ENCODE measurements at regions not wholly inside any gene's neighbourhood (a gene's known extent, or its start where the extent isn't known, plus 50 kb on each side); places are given as distances from the start of the nearest gene placed in this dataset.

DNA sequence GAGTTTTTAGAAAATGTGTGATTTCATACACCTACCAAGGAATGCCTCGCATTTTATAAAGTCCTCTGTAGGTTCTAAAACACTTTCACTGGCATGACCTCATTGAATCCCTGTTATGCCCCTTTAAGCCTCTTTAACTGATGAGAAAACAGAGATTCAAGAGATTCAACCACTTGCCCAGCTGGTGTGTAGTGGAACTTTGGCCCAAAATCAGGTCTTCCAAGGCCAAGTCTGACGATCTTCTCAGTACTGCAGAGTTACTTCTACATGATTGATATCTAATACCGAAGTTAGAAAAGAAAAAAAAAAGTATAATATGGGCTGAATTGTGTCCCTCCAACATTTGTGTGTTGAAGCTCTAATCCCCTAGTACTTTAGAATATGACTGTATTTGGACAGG lies 202.0 kb downstream of the WDR11 start:
- Mint-ChIP-seq H3K27me3 (ENCODE audit: low read depth in 3 of 3) (no peaks in the 10 kb centered on the region), H3K4me3 (no peak overlapping the region), H3K4me1 (no peaks in the 10 kb centered on the region)

DNA sequence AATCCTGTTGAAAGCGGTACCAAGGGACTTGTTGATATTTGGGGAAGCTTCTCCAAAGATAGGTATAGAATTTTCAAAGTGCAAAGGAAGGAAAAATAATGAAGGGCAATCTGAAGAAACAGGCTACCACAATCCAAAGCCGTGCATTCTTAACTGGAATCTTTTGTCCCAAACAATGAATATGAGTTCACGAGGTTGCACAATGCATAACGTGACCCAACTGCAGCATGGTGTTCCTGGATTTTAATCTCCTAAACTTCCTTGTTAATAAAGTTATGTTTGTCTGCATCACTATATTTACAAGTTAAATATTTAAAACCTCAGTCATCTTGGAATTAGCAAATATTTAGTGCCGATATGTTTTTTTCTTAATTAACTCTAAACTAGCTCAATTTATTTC lies 203.7 kb downstream of the WDR11 start:
- Mint-ChIP-seq H3K4me3 (no peak overlapping the region), H3K27ac (no peak overlapping the region), H3K27me3 (ENCODE audit: low read depth in 3 of 3) (no peaks in the 10 kb centered on the region), H3K36me3 (no peaks in the 10 kb centered on the region), H3K9me3 (no peaks in the 10 kb centered on the region), H3K4me1 (no peaks in the 10 kb centered on the region)
- DNase-seq, result no peak

More for the DNA sequence above, 202.0 kb downstream of the WDR11 start:
- Mint-ChIP-seq H3K27ac (no peak overlapping the region), H3K9me3 (no peaks in the 10 kb centered on the region), H3K36me3 (no peaks in the 10 kb centered on the region)
- DNase-seq, result no peak

DNA sequence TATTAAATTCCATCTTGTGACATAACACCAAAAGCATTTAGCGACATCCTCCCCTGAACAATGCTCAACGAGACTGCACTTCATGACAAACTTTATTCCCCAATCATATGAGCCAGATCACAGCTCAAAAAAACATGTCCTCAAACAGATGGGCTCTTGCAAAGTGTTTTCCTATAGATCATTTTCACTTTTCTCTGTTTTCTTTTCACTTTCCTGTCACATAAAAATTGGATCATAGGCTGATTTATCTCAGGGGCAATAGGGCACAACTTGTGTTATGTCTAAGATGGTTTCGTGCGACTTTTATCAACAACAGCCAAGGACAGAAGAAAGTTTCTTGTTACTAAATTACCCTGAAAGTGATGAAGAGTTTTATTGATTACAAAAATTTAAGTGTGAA lies 206.1 kb downstream of the WDR11 start:
- Mint-ChIP-seq H3K36me3 (no peaks in the 10 kb centered on the region), H3K27me3 (ENCODE audit: low read depth in 3 of 3) (peaks cover 0 to 1% (median 0%) of the 10 kb centered on the region in 3 donors), H3K4me3 (no peak overlapping the region), H3K9me3 (no peaks in the 10 kb centered on the region), H3K27ac (no peak overlapping the region), H3K4me1 (no peaks in the 10 kb centered on the region)
- no peak for DNase-seq

DNA sequence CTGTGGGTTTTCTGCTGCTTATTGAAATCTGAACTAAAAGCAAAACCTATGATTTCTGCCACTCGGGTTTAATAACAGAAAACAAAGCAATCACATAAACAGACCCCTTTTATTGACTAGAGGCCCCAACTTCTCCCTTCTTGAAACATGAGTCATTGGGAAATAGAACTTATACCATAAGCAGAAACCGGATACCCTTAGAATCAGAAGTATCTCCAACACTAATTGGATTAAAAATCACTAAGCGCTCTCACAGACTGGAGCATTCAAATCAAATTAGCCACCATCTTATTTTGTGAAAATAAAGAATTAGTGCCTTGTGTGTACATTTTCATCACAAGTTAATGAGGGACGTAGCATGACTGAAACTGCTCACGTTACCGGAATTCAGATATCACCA lies 206.9 kb downstream of the WDR11 start:
- H3K36me3 Mint-ChIP-seq, result no peaks in the 10 kb centered on the region
- H3K4me1 Mint-ChIP-seq, result no peaks in the 10 kb centered on the region
- peaks cover 0 to 1% (median 0%) of the 10 kb centered on the region in 3 donors for H3K27me3 Mint-ChIP-seq (ENCODE audit: low read depth in 3 of 3)
- no peaks in the 10 kb centered on the region for H3K9me3 Mint-ChIP-seq
- no peak for DNase-seq
- no peak overlapping the region for H3K4me3 Mint-ChIP-seq
- no peak overlapping the region for H3K27ac Mint-ChIP-seq

DNA sequence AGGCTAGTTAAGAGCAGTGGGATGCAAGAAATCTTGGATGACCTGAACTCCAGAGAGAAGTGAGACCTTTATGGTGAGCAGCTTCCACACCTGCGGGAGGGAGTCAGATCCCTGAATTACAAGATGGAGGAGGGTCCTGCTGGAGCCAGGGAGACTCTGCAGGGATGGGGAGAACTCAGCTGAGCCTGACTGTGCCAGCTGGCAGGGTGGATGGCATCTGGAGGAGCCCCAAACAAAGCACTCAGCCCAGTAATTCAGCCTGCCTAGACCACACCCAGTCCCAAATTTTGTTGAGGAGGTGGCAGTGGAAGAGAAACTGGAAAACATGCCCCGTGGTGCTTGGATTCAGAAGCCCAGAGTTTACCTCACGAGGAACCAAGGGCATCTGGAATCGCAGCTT lies 208.2 kb downstream of the WDR11 start:
- no peak overlapping the region for H3K4me3 Mint-ChIP-seq

DNA sequence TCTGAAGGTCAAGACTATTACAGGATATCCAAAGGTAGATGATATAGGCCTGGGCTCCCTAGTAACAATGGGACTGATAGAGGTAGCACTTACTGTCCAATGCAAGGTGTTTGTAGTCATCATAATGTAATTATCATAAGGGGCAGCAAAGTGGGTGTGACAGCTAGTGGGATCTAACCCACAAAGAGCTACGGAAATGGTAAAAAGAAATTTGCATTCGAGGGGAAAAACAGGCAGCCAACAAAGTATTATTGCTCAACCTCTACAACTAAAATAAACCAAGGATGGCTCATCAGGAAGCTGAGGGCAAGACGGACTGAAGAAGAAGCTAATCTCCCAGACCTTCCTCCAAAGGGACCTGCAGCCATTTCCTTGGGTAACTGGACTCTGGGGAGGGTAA lies 211.0 kb downstream of the WDR11 start:
- no peaks in the 10 kb centered on the region for H3K9me3 Mint-ChIP-seq
- no peaks in the 10 kb centered on the region for H3K36me3 Mint-ChIP-seq
- no peak for DNase-seq
- H3K4me1 Mint-ChIP-seq, result no peaks in the 10 kb centered on the region
- no peak overlapping the region for H3K27ac Mint-ChIP-seq
- peaks cover 0 to 1% (median 0%) of the 10 kb centered on the region in 3 donors for H3K27me3 Mint-ChIP-seq (ENCODE audit: low read depth in 3 of 3)
- H3K4me3 Mint-ChIP-seq, result no peak overlapping the region

More for the DNA sequence above, 208.2 kb downstream of the WDR11 start:
- peaks cover 0 to 1% (median 0%) of the 10 kb centered on the region in 3 donors for H3K27me3 Mint-ChIP-seq (ENCODE audit: low read depth in 3 of 3)
- H3K4me1 Mint-ChIP-seq, result no peaks in the 10 kb centered on the region
- H3K36me3 Mint-ChIP-seq, result no peaks in the 10 kb centered on the region
- H3K27ac Mint-ChIP-seq, result no peak overlapping the region
- no peak for DNase-seq
- H3K9me3 Mint-ChIP-seq, result no peaks in the 10 kb centered on the region

DNA sequence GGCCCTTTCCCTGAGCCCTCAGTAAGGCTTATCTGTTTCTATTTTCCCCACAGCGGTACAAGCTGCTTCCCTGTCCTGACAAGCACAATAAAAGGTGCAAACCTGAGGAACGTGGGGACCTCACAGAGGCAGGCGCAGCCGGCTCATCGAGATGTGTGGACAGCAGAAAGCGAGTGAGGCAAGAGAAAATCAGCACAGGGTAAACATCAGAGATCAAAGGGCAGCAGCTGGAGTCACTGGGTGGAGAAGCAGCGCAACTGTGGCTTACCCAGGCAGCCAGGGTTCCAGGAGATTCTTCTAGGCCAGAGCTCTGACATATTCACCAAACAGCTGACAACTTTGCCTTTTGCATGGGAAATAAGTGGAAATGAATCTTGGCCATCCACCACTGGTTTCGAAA lies 212.6 kb downstream of the WDR11 start:
- Mint-ChIP-seq H3K27ac (no peak overlapping the region), H3K4me3 (no peak overlapping the region), H3K4me1 (no peaks in the 10 kb centered on the region), H3K36me3 (no peaks in the 10 kb centered on the region), H3K9me3 (no peaks in the 10 kb centered on the region), H3K27me3 (ENCODE audit: low read depth in 3 of 3) (peaks cover 0 to 3% (median 1%) of the 10 kb centered on the region in 3 donors)
- no peak for DNase-seq

DNA sequence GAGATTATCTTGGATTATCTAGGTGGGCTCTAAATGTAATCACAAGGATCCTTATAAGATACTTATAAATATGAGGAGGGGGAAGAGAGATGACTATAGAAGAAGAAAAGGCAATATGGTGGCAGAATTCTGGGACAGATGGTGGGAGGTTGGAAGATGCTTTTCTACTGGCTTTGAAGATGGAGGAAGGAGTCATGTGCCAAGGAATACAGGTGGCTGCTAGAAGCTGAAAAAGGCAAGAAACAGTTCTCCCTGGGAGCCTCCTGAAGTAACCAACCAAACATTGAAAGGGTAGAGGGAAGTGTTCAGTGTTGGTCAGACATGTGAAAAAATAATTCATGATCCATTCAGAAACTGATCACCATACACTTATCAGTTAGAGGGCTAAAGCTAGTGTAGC lies 213.3 kb downstream of the WDR11 start:
- DNase-seq, result no peak
- Mint-ChIP-seq H3K27ac (no peak overlapping the region), H3K4me1 (no peaks in the 10 kb centered on the region), H3K36me3 (no peaks in the 10 kb centered on the region), H3K9me3 (no peaks in the 10 kb centered on the region), H3K4me3 (no peak overlapping the region), H3K27me3 (ENCODE audit: low read depth in 3 of 3) (peaks cover 0 to 3% (median 1%) of the 10 kb centered on the region in 3 donors)

DNA sequence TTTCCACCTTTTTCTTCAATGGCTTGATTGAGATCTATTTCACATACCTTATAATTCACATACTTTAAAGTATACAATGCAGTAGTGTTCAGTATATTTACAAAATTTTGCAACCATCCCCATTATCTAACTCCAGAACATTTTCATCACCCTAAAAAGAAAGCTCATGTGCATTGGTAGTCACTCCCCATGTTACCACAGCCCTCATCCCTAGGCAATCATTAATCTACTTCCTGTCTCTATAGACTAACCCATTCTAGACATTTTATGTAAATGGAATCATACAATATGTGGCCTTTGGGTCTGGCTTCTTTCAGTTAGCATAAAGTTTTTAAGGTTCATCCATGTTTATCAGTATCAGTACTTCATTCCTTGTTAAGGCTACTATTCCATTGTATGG lies 214.2 kb downstream of the WDR11 start:
- peaks cover 0 to 4% (median 0%) of the 10 kb centered on the region in 6 donors for H3K9me3 Mint-ChIP-seq
- no peak overlapping the region for H3K27ac Mint-ChIP-seq
- DNase-seq, result no peak
- H3K4me3 Mint-ChIP-seq, result no peak overlapping the region
- H3K27me3 Mint-ChIP-seq (ENCODE audit: low read depth in 3 of 3), result peaks cover 0 to 3% (median 1%) of the 10 kb centered on the region in 3 donors
- H3K4me1 Mint-ChIP-seq, result no peaks in the 10 kb centered on the region
- H3K36me3 Mint-ChIP-seq, result no peaks in the 10 kb centered on the region

DNA sequence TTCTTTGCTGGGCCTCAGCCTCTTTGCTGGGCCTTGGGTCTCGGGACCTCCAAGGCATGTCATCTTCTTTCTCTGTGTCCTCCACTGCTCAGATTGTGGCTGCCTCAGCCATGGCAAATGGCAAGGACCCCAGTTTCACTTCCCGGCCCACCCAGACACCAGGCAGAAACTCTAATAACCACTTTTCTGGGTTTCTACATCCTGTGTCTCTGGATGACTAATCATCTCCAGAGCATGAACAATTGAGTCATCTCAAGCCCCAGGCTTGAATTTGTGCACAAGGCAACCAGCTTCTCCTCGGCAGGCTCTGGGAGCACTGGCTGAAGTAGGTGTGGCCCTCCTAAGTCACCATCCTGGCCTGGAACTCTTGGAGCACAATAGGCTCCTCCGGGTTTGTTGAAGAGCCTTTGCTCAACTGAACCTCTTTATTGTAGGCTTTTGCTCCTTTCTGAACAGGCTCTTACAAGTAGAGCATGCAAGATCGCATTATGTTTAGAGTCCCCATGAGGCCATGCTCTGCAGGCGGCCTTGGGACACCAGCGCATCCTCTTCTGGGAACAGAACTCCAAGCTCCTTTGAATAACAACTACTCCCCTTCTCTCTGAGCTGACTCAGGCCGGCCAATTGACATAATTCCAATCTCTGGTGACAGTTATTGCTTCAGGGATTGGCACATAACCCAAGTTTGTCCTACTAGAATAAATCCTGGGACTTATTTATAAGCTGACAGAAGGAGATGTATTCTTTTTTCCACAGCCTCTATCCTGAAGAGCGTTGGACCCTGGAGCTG lies 218.1 kb downstream of the WDR11 start:
- peaks cover 2 to 3% (median 2%) of the 10 kb centered on the region in 3 donors for H3K27me3 Mint-ChIP-seq (ENCODE audit: low read depth in 3 of 3)
- H3K4me1 Mint-ChIP-seq, result no peaks in the 10 kb centered on the region
- no peak for DNase-seq
- H3K4me3 Mint-ChIP-seq, result no peak overlapping the region
- no peaks in the 10 kb centered on the region for H3K36me3 Mint-ChIP-seq
- H3K27ac Mint-ChIP-seq, result no peak overlapping the region
- peaks cover 0 to 4% (median 0%) of the 10 kb centered on the region in 6 donors for H3K9me3 Mint-ChIP-seq

DNA sequence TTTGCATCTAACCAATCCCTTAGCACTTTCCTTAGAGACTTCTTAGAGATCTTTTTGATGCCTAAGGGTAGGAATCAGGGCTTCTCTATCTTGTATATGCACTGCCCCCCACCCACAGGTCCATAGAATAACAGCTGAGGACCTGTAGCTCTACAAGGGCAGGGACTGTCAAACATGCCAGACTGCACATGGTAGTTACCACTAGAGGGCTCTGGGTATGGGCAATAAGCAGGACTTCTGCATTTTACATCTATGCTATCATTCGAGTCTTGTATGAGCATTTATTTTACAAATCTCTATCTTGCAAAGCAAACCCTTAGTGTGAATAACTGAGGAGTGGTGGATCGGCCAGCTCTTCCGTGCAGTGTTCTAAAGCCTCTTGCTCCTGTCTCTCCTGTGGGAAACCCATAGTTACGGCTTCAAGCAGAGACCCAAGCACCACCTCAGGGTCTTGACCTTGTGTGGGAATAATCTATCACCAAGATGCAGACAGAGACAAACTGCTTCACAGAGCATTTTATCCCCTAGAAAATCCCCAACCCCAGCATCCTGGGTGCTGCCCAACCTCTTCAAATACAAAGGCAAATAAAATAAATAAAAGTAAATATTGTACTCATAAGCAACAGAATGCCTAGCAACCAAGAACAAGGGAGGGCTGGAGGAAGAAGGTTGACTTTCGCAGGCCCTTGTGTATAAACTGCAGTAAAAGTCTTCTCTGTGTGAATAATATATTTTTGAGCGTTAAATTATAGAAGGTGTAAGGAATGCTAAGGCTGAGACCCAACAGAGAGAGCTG lies 219.3 kb downstream of the WDR11 start:
- Mint-ChIP-seq H3K4me3 (no peak overlapping the region), H3K4me1 (no peaks in the 10 kb centered on the region), H3K9me3 (peaks cover 0 to 4% (median 0%) of the 10 kb centered on the region in 6 donors), H3K27me3 (ENCODE audit: low read depth in 3 of 3) (peaks cover 2 to 3% (median 2%) of the 10 kb centered on the region in 3 donors), H3K36me3 (no peaks in the 10 kb centered on the region), H3K27ac (no peak overlapping the region)
- no peak for DNase-seq

DNA sequence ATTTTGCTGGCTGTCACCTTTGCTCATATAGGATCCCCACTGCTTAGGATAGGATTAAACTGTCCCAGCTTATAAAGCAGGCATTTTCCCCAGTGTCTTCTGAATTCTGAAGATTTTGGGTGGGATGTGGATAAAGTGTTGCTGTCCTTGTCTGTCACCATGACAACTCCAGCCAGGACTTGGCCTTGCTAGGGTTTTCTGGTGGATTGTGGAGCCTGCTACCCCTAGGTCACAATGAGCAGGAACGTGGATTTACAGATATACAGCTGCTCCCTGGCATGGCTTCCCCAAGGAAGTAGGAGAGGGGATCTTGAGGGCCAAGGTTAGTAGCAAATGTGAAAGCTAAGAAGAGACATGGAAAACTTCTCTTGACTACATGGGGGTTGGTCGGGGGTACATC lies 220.7 kb downstream of the WDR11 start:
- Mint-ChIP-seq H3K36me3 (no peaks in the 10 kb centered on the region), H3K27ac (no peak overlapping the region), H3K4me3 (no peak overlapping the region), H3K27me3 (ENCODE audit: low read depth in 3 of 3) (peaks cover 3 to 5% (median 4%) of the 10 kb centered on the region in 3 donors), H3K9me3 (peaks cover 0 to 4% (median 0%) of the 10 kb centered on the region in 6 donors), H3K4me1 (no peaks in the 10 kb centered on the region)
- DNase-seq, result no peak

DNA sequence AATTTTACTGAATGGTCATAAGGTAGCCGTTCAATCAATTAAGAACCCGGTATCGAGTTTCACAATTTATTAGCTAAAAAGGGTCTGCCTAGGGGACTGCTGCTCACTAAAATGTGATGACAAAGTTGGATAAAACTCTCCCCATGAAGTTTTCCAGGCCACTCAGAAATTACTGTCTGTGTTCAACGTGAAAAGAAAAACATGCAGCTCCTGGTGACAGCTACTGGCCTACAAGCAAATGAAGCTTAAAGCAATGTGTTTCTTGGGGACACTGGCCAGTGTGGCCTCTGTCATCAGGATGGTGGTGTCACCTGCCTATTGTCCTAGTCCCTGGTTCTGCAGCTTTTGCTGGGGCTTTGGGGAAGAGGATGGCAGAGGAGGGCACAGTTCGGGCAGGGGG lies 222.6 kb downstream of the WDR11 start:
- no peaks in the 10 kb centered on the region for H3K36me3 Mint-ChIP-seq
- no peaks in the 10 kb centered on the region for H3K4me1 Mint-ChIP-seq
- no peak for DNase-seq
- H3K27ac Mint-ChIP-seq, result no peak overlapping the region
- no peak overlapping the region for H3K4me3 Mint-ChIP-seq
- peaks cover 0 to 4% (median 0%) of the 10 kb centered on the region in 6 donors for H3K9me3 Mint-ChIP-seq
- H3K27me3 Mint-ChIP-seq (ENCODE audit: low read depth in 3 of 3), result peaks cover 3 to 5% (median 4%) of the 10 kb centered on the region in 3 donors

Measured in immature natural killer cell (primary cell).